Karpas-422 (cell line): ENCODE measurements at regions not wholly inside any gene's neighbourhood (a gene's known extent, or its start where the extent isn't known, plus 50 kb on each side); places are given as distances from the start of the nearest gene placed in this dataset.

Experiments used
- DNase-seq: peaks from one replicate; pipeline ENCODE4 v3.0.0-alpha.2; 2015
- H2AFZ ChIP-seq: fragments of 200-600 bp; sonication (generic); 2 replicates; pipeline ENCODE4 v1.6.1; 2014; ENCODE audit warnings: antibody characterized with exemption, low read length, mixed read lengths
- H3K27ac ChIP-seq: fragments of 200-600 bp; sonication (generic); 2 replicates; pipeline ENCODE4 v1.5.1; 2014; ENCODE audit warnings: mild to moderate bottlenecking, low read length, moderate library complexity
- H3K27me3 ChIP-seq: fragments of 200-600 bp; sonication (generic); 2 replicates; pipeline ENCODE4 v1.6.1; 2014; ENCODE audit warnings: low read length, mixed read lengths
- H3K36me3 ChIP-seq: fragments of 200-600 bp; sonication (generic); 2 replicates; pipeline ENCODE4 v1.6.1; 2014; ENCODE audit warnings: low read length, mixed read lengths; ENCODE audit not compliant: insufficient read depth
- H3K4me1 ChIP-seq: fragments of 200-600 bp; sonication (generic); 2 replicates; pipeline ENCODE4 v1.6.1; 2014; ENCODE audit warnings: mild to moderate bottlenecking, low read length, mixed read lengths
- H3K4me2 ChIP-seq: fragments of 200-600 bp; sonication (generic); 2 replicates; pipeline ENCODE4 v1.6.1; 2014; ENCODE audit warnings: low read length, low read depth, mild to moderate bottlenecking; ENCODE audit not compliant: poor library complexity, severe bottlenecking
- H3K4me3 ChIP-seq: fragments of 200-600 bp; sonication (generic); 2 replicates; pipeline ENCODE4 v1.5.1; 2014; ENCODE audit warnings: mild to moderate bottlenecking, antibody characterized with exemption, low read length, mixed read lengths
- H3K79me2 ChIP-seq: fragments of 200-600 bp; sonication (generic); 2 replicates; pipeline ENCODE4 v1.6.1; 2014; ENCODE audit warnings: mild to moderate bottlenecking, low read length, mixed read lengths
- H3K9ac ChIP-seq: fragments of 200-600 bp; sonication (generic); 2 replicates; pipeline ENCODE4 v1.6.0; 2014; ENCODE audit warnings: low read length
- H3K9me2 ChIP-seq: fragments of 200-600 bp; sonication (generic), shearing (Covaris generic); replicated peaks from 2 replicates; pipeline ENCODE4 v1.6.0; 2014; ENCODE audit warnings: mild to moderate bottlenecking, low read length, moderate library complexity; ENCODE audit not compliant: insufficient read depth
- H3K9me3 ChIP-seq: fragments of 300-700, 200-600 bp; sonication (generic); 2 replicates; pipeline ENCODE4 v1.6.1; 2014; ENCODE audit warnings: low read length, mixed read lengths
- H4K20me1 ChIP-seq: fragments of 200-600 bp; sonication (generic); 2 replicates; pipeline ENCODE4 v1.6.1; 2014; ENCODE audit warnings: mild to moderate bottlenecking, antibody characterized with exemption, low read length, low read depth; ENCODE audit not compliant: insufficient read depth

- H3K79me2 ChIP-seq, result no peaks in the 10 kb centered on the region
- no peaks in the 10 kb centered on the region for H3K9me3 ChIP-seq
- no peaks in the 10 kb centered on the region for H3K36me3 ChIP-seq
- H4K20me1 ChIP-seq, result no peaks in the 10 kb centered on the region
- no peak overlapping the region for H3K9ac ChIP-seq
- no peak overlapping the region for H3K4me3 ChIP-seq
- no peak overlapping the region for H3K27ac ChIP-seq
- H3K27me3 ChIP-seq, result no peaks in the 10 kb centered on the region
- no peaks in the 10 kb centered on the region for H3K9me2 ChIP-seq
- no peak for DNase-seq
- no peak overlapping the region for H3K4me2 ChIP-seq
- no peak overlapping the region for H2AFZ ChIP-seq
- no peaks in the 10 kb centered on the region for H3K4me1 ChIP-seq
Observed at GRCh38 chr13:22127277-22128164, 456.6 kb downstream of the FGF9 start.

DNA sequence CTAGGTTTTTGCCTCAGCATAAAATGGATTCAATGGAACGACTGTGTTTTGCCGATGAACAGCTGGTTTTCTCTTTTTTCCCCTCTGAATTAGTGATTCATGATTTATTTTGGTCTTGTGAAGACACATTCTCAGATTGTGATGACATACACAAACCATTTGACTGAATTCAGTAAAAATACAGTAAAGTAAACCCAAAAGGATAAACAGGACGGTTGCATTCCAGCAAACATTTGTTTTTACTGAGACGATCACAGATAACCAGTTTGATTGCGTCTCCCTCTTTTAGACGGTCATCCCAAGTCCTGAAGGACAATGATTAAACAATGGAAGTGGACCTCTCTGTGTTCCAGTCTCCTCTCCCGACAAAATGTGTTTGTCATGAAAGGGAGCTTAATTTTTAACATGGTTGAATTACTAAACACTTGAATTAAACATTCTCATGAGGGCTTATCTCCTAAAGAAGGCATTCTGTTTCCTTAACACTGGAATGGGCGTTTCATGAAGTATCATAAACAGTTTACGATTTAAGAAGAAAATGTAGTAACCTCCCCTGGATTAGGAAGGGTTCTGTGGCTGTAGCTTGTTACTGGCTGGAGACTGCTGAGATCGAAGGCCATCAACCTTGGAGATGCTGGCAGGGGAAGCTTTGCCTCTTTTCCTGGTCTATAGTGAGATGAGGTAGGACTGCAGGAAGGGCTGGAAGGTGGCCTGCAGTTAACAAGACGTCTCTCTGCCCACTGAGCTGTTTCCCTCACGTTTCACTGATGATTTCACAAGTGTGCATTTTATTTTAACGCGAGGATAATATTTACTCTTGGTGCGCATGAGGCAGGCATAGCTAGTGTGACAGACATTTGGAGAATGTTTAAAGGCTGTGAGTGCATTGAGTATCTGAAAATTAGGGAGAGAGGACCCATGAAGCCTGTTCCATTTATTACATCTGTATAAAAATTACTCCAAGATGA, 457.9 kb downstream of the FGF9 start:
- DNase-seq, result no peak
- Histone ChIP-seq H3K4me3 (no peak overlapping the region), H3K9me2 (no peaks in the 10 kb centered on the region), H2AFZ (no peak overlapping the region), H3K4me2 (no peak overlapping the region), H3K36me3 (no peaks in the 10 kb centered on the region), H3K9me3 (no peaks in the 10 kb centered on the region), H4K20me1 (no peaks in the 10 kb centered on the region), H3K27ac (no peak overlapping the region), H3K27me3 (no peaks in the 10 kb centered on the region), H3K4me1 (no peaks in the 10 kb centered on the region), H3K79me2 (no peaks in the 10 kb centered on the region), H3K9ac (no peak overlapping the region)

GRCh38 chr13:22130254-22130653, 459.4 kb downstream of the FGF9 start:
- Histone ChIP-seq H3K9me2 (no peaks in the 10 kb centered on the region), H3K4me1 (no peaks in the 10 kb centered on the region), H2AFZ (no peak overlapping the region), H3K9me3 (no peaks in the 10 kb centered on the region), H3K79me2 (no peaks in the 10 kb centered on the region), H3K27ac (no peak overlapping the region), H3K27me3 (no peaks in the 10 kb centered on the region), H4K20me1 (no peaks in the 10 kb centered on the region), H3K9ac (no peak overlapping the region), H3K4me3 (no peak overlapping the region), H3K4me2 (no peak overlapping the region), H3K36me3 (no peaks in the 10 kb centered on the region)
- no peak for DNase-seq

- H3K79me2 ChIP-seq, result no peaks in the 10 kb centered on the region
- no peaks in the 10 kb centered on the region for H3K36me3 ChIP-seq
- DNase-seq, result no peak
- no peak overlapping the region for H2AFZ ChIP-seq
- H3K9me3 ChIP-seq, result no peaks in the 10 kb centered on the region
- no peak overlapping the region for H3K27ac ChIP-seq
- H3K27me3 ChIP-seq, result no peaks in the 10 kb centered on the region
- no peaks in the 10 kb centered on the region for H4K20me1 ChIP-seq
- H3K4me1 ChIP-seq, result no peaks in the 10 kb centered on the region
- H3K4me3 ChIP-seq, result no peak overlapping the region
- H3K4me2 ChIP-seq, result no peak overlapping the region
- H3K9ac ChIP-seq, result no peak overlapping the region
- H3K9me2 ChIP-seq, result no peaks in the 10 kb centered on the region
Observed at GRCh38 chr13:22134261-22134660, 463.4 kb downstream of the FGF9 start.

GRCh38 chr13:22135446-22135845, 464.6 kb downstream of the FGF9 start:
- H3K9me3 ChIP-seq, result no peaks in the 10 kb centered on the region
- H3K9ac ChIP-seq, result no peak overlapping the region
- H2AFZ ChIP-seq, result no peak overlapping the region
- no peak overlapping the region for H3K4me3 ChIP-seq
- H3K9me2 ChIP-seq, result no peaks in the 10 kb centered on the region
- no peaks in the 10 kb centered on the region for H3K4me1 ChIP-seq
- no peaks in the 10 kb centered on the region for H3K36me3 ChIP-seq
- DNase-seq, result no peak
- no peaks in the 10 kb centered on the region for H4K20me1 ChIP-seq
- H3K27ac ChIP-seq, result no peak overlapping the region
- H3K4me2 ChIP-seq, result no peak overlapping the region
- H3K79me2 ChIP-seq, result no peaks in the 10 kb centered on the region
- H3K27me3 ChIP-seq, result no peaks in the 10 kb centered on the region

GRCh38 chr13:22137361-22138050, 466.6 kb downstream of the FGF9 start:
- Histone ChIP-seq H4K20me1 (no peaks in the 10 kb centered on the region), H2AFZ (no peak overlapping the region), H3K9ac (no peak overlapping the region), H3K4me1 (no peaks in the 10 kb centered on the region), H3K79me2 (no peaks in the 10 kb centered on the region), H3K27ac (no peak overlapping the region), H3K27me3 (no peaks in the 10 kb centered on the region), H3K36me3 (no peaks in the 10 kb centered on the region), H3K9me3 (no peaks in the 10 kb centered on the region), H3K9me2 (no peaks in the 10 kb centered on the region), H3K4me3 (no peak overlapping the region), H3K4me2 (no peak overlapping the region)
- DNase-seq, result no peak

DNA sequence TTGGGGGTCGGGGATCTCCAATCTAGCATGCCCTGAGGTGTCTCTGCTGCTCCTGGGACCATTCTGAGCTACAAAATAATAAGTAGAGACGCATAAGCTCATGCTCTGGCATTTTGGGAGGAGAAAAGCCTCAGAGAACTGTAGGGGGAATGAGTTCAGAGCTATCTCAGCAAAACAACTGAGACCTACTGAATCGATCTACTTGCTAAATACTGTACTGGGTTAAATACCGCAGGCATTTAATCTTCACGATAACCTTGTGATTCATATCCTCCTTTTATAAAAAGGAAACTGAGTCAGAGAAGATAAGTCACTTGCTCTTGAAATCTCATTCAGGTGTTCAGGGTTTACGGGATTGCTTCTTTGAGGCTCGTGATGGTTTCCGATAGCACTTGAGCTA, 468.1 kb downstream of the FGF9 start:
- H3K4me3 ChIP-seq, result no peak overlapping the region
- no peaks in the 10 kb centered on the region for H3K4me1 ChIP-seq
- H2AFZ ChIP-seq, result no peak overlapping the region
- no peak overlapping the region for H3K9ac ChIP-seq
- H3K9me3 ChIP-seq, result no peaks in the 10 kb centered on the region
- H3K79me2 ChIP-seq, result no peaks in the 10 kb centered on the region
- 0 out of 2 replicates have a peak, but pooled peaks cover 3% of the 10 kb centered on the region for H3K27me3 ChIP-seq
- H3K4me2 ChIP-seq, result no peak overlapping the region
- H3K27ac ChIP-seq, result no peak overlapping the region
- H3K36me3 ChIP-seq, result no peaks in the 10 kb centered on the region
- DNase-seq, result no peak
- no peaks in the 10 kb centered on the region for H3K9me2 ChIP-seq
- no peaks in the 10 kb centered on the region for H4K20me1 ChIP-seq

GRCh38 chr13:22141716-22142115, 470.8 kb downstream of the FGF9 start:
- Histone ChIP-seq H3K79me2 (no peaks in the 10 kb centered on the region), H3K36me3 (no peaks in the 10 kb centered on the region), H3K27me3 (0 out of 2 replicates have a peak, but pooled peaks cover 3% of the 10 kb centered on the region), H3K9me2 (no peaks in the 10 kb centered on the region), H3K4me3 (no peak overlapping the region), H4K20me1 (no peaks in the 10 kb centered on the region), H3K9me3 (no peaks in the 10 kb centered on the region), H3K4me1 (no peaks in the 10 kb centered on the region), H3K9ac (no peak overlapping the region), H3K27ac (no peak overlapping the region), H2AFZ (no peak overlapping the region), H3K4me2 (no peak overlapping the region)
- DNase-seq, result no peak
